ENCODE measurements at regions not wholly inside any gene's neighbourhood (a gene's known extent, or its start where the extent isn't known, plus 50 kb on each side); places are given as distances from the start of the nearest gene placed in this dataset.

GRCh38 chr9:30773427-30773826 lies 1611.0 kb upstream of the ACO1 start:
- H3K4me3 ChIP-seq: no peak overlapping the region
- no peak overlapping the region for H3K27ac ChIP-seq
- no peak for TF ChIP-seq CTCF (IDR thresholded peaks at IDR 0.05)
- ATAC-seq (no peak), DNase-seq (no peak)
- H3K36me3 ChIP-seq: no peaks in the 10 kb centered on the region
- no peaks in the 10 kb centered on the region for H3K4me1 ChIP-seq
- 86 to 87% methylated on average over 10 of the region's 10 CpGs for whole genome bisulfite sequencing, 2 donors
- intact Hi-C loops (cut with DNase I): loop anchor here in 1 of 10 donors (10.0 kb wide), 1 partner anchor 59 kb away; no protein-coding TSS in a partner anchor
- H3K9me3 ChIP-seq: peaks cover 0 to 16% (median 0%) of the 10 kb centered on the region in 11 donors
- H3K27me3 ChIP-seq: no peaks in the 10 kb centered on the region

GRCh38 chr9:30774326-30774725 lies 1610.1 kb upstream of the ACO1 start:
- ATAC-seq (no peak), DNase-seq (no peak)
- no peaks in the 10 kb centered on the region for H3K36me3 ChIP-seq
- H3K4me1 ChIP-seq: no peaks in the 10 kb centered on the region
- intact Hi-C loops (cut with DNase I): loop anchor here in 1 of 10 donors (10.0 kb wide), 1 partner anchor 60 kb away; no protein-coding TSS in a partner anchor
- no peak overlapping the region for H3K4me3 ChIP-seq
- peaks cover 0 to 19% (median 0%) of the 10 kb centered on the region in 11 donors for H3K9me3 ChIP-seq
- no peak for TF ChIP-seq CTCF (IDR thresholded peaks at IDR 0.05)
- H3K27ac ChIP-seq: no peak overlapping the region
- H3K27me3 ChIP-seq: no peaks in the 10 kb centered on the region
- 64 to 65% methylated on average over 17 of the region's 17 CpGs for WGBS, 2 donors

GRCh38 chr9:30775236-30775635 lies 1609.2 kb upstream of the ACO1 start:
- Histone ChIP-seq H3K4me1 (no peaks in the 10 kb centered on the region), H3K9me3 (peaks cover 0 to 21% (median 0%) of the 10 kb centered on the region in 11 donors), H3K4me3 (no peak overlapping the region), H3K27me3 (no peaks in the 10 kb centered on the region), H3K36me3 (no peaks in the 10 kb centered on the region), H3K27ac (no peak overlapping the region)
- intact Hi-C loops (cut with DNase I): loop anchor here in 1 of 10 donors (10.0 kb wide), 1 partner anchor 60 kb away; no protein-coding TSS in a partner anchor
- TF ChIP-seq CTCF (IDR thresholded peaks at IDR 0.05): no peak
- no peak for ATAC-seq
- DNase-seq: no peak
- 34 to 39% methylated on average over 1 of the region's 1 CpG for WGBS, 2 donors

- TF ChIP-seq CTCF (IDR thresholded peaks at IDR 0.05): no peak
- no peak overlapping the region for H3K27ac ChIP-seq
- no peak for ATAC-seq
- H3K36me3 ChIP-seq: no peaks in the 10 kb centered on the region
- no peak overlapping the region for H3K4me3 ChIP-seq
- no peak for DNase-seq
- peaks cover 0 to 5% (median 0%) of the 10 kb centered on the region in 11 donors for H3K9me3 ChIP-seq
- H3K27me3 ChIP-seq: no peaks in the 10 kb centered on the region
- intact Hi-C loops (cut with DNase I): no loop called here
- WGBS, 2 donors: 80 to 83% methylated on average over 1 of the region's 1 CpG
- H3K4me1 ChIP-seq: no peaks in the 10 kb centered on the region
These were observed 1587.7 kb upstream of the ACO1 start for GRCh38 chr9:30796764-30797163.
